HG03159 (cell line): ENCODE measurements at regions not wholly inside any gene's neighbourhood (a gene's known extent, or its start where the extent isn't known, plus 50 kb on each side); places are given as distances from the start of the nearest gene placed in this dataset.
"Not testable (repeated sequence)": the region's sequence is repeated elsewhere in the genome, so short reads cannot be mapped to it uniquely, and the experiment has no call there.

Experiments used
- ATAC-seq: cut with Tn5 transposase; IDR thresholded peaks from one replicate; pipeline ENCODE4 v1.9.1; 2021; ENCODE audit warnings: mild to moderate bottlenecking, moderate library complexity; ENCODE audit not compliant: unreplicated experiment

- no peak for ATAC-seq
Observed at GRCh38 chr11:39462506-39462905, 1996.9 kb downstream of the LRRC4C start.

GRCh38 chr11:39461066-39461465, 1998.4 kb downstream of the LRRC4C start:
- no peak for ATAC-seq

GRCh38 chr11:39459606-39460005, 1999.8 kb downstream of the LRRC4C start:
- ATAC-seq: no peak

GRCh38 chr11:39458481-39458880, 2001.0 kb downstream of the LRRC4C start:
- no peak for ATAC-seq

GRCh38 chr11:39443424-39444022, 2015.9 kb downstream of the LRRC4C start:
- ATAC-seq: no peak

- no peak for ATAC-seq
Observed at GRCh38 chr11:39442177-39442576, 2017.3 kb downstream of the LRRC4C start.

GRCh38 chr11:39435641-39436040, 2023.8 kb downstream of the LRRC4C start:
- no peak for ATAC-seq

- ATAC-seq: no peak
Observed at GRCh38 chr11:39434466-39434865, 2025.0 kb downstream of the LRRC4C start.

- no peak for ATAC-seq
Observed at GRCh38 chr11:39432929-39433328, 2026.5 kb downstream of the LRRC4C start.

- no peak for ATAC-seq
Observed at GRCh38 chr11:39425226-39425625, 2034.2 kb downstream of the LRRC4C start.

- ATAC-seq: no peak
Observed at GRCh38 chr11:39412117-39412516, 2047.3 kb downstream of the LRRC4C start.

GRCh38 chr11:39385911-39386310, 2073.5 kb downstream of the LRRC4C start:
- ATAC-seq: no peak

GRCh38 chr11:39374963-39375698, 2084.3 kb downstream of the LRRC4C start:
- no peak for ATAC-seq

GRCh38 chr11:39367534-39367933, 2091.9 kb downstream of the LRRC4C start:
- ATAC-seq: no peak

GRCh38 chr11:39365809-39366436, 2093.5 kb downstream of the LRRC4C start:
- ATAC-seq: no peak

GRCh38 chr11:39363571-39363970, 2095.9 kb downstream of the LRRC4C start:
- no peak for ATAC-seq

- ATAC-seq: no peak
Observed at GRCh38 chr11:39361557-39361956, 2097.9 kb downstream of the LRRC4C start.

- no peak for ATAC-seq
Observed at GRCh38 chr11:39345834-39346442, 2113.5 kb downstream of the LRRC4C start.

GRCh38 chr11:39341461-39341860, 2118.0 kb downstream of the LRRC4C start:
- ATAC-seq: no peak

- ATAC-seq: not testable (repeated sequence)
Observed at GRCh38 chr11:39333006-39333405, 2126.4 kb downstream of the LRRC4C start.

GRCh38 chr11:39327302-39327701, 2132.2 kb downstream of the LRRC4C start:
- no peak for ATAC-seq

- not testable (repeated sequence) for ATAC-seq
Observed at GRCh38 chr11:39311888-39312287, 2147.6 kb downstream of the LRRC4C start.
